ENCODE measurements at regions not wholly inside any gene's neighbourhood (a gene's known extent, or its start where the extent isn't known, plus 50 kb on each side); places are given as distances from the start of the nearest gene placed in this dataset.

- DNase-seq (ENCODE audit: low read depth) = no peak
Measured at GRCh38 chr5:21173036-21173435, 1185.0 kb upstream of the CDH18 start.

GRCh38 chr5:21171038-21171437 lies 1183.0 kb upstream of the CDH18 start:
- DNase-seq (ENCODE audit: low read depth) = no peak

- no peak for DNase-seq (ENCODE audit: low read depth)
Measured at GRCh38 chr5:21168557-21168956, 1180.6 kb upstream of the CDH18 start.

GRCh38 chr5:21165344-21165743 lies 1177.3 kb upstream of the CDH18 start:
- DNase-seq (ENCODE audit: low read depth) = no peak

- no peak for DNase-seq (ENCODE audit: low read depth)
Measured at GRCh38 chr5:21164425-21164824, 1176.4 kb upstream of the CDH18 start.

GRCh38 chr5:21159510-21160059 lies 1171.6 kb upstream of the CDH18 start:
- no peak for DNase-seq (ENCODE audit: low read depth)

- no peak for DNase-seq (ENCODE audit: low read depth)
Measured at GRCh38 chr5:21154526-21154925, 1166.5 kb upstream of the CDH18 start.

GRCh38 chr5:21152611-21153010 lies 1164.6 kb upstream of the CDH18 start:
- peak; percentile 92 for DNase-seq (ENCODE audit: low read depth)

- DNase-seq (ENCODE audit: low read depth) = no peak
Measured at GRCh38 chr5:21145376-21145775, 1157.4 kb upstream of the CDH18 start.

- no peak for DNase-seq (ENCODE audit: low read depth)
Measured at GRCh38 chr5:21143686-21144085, 1155.7 kb upstream of the CDH18 start.

- no peak for DNase-seq (ENCODE audit: low read depth)
Measured at GRCh38 chr5:21142791-21143190, 1154.8 kb upstream of the CDH18 start.

- DNase-seq (ENCODE audit: low read depth) = no peak
Measured at GRCh38 chr5:21140987-21141386, 1153.0 kb upstream of the CDH18 start.

GRCh38 chr5:21126236-21126635 lies 1138.2 kb upstream of the CDH18 start:
- no peak for DNase-seq (ENCODE audit: low read depth)

- no peak for DNase-seq (ENCODE audit: low read depth)
Measured at GRCh38 chr5:21125238-21125983, 1137.4 kb upstream of the CDH18 start.

- DNase-seq (ENCODE audit: low read depth) = no peak
Measured at GRCh38 chr5:21121213-21121612, 1133.2 kb upstream of the CDH18 start.

GRCh38 chr5:21097661-21098060 lies 1109.7 kb upstream of the CDH18 start:
- DNase-seq (ENCODE audit: low read depth) = no peak

GRCh38 chr5:21094619-21095018 lies 1106.6 kb upstream of the CDH18 start:
- DNase-seq (ENCODE audit: low read depth) = no peak

- DNase-seq (ENCODE audit: low read depth) = no peak
Measured at GRCh38 chr5:21087766-21088165, 1099.8 kb upstream of the CDH18 start.

GRCh38 chr5:21085791-21086190 lies 1097.8 kb upstream of the CDH18 start:
- no peak for DNase-seq (ENCODE audit: low read depth)

GRCh38 chr5:21071986-21072385 lies 1084.0 kb upstream of the CDH18 start:
- DNase-seq (ENCODE audit: low read depth) = no peak

GRCh38 chr5:21071421-21071820 lies 1083.4 kb upstream of the CDH18 start:
- DNase-seq (ENCODE audit: low read depth) = no peak

GRCh38 chr5:21070858-21071257 lies 1082.9 kb upstream of the CDH18 start:
- DNase-seq (ENCODE audit: low read depth) = no peak

- no peak for DNase-seq (ENCODE audit: low read depth)
Measured at GRCh38 chr5:21067724-21068123, 1079.7 kb upstream of the CDH18 start.

- DNase-seq (ENCODE audit: low read depth) = no peak
Measured at GRCh38 chr5:21063146-21063545, 1075.1 kb upstream of the CDH18 start.
